HG03457 (cell line): ENCODE measurements at regions not wholly inside any gene's neighbourhood (a gene's known extent, or its start where the extent isn't known, plus 50 kb on each side); places are given as distances from the start of the nearest gene placed in this dataset.
"Not testable (repeated sequence)": the region's sequence is repeated elsewhere in the genome, so short reads cannot be mapped to it uniquely, and the experiment has no call there.

Source experiments
- ATAC-seq: cut with Tn5 transposase; IDR thresholded peaks from one replicate; pipeline ENCODE4 v1.9.1; 2021; ENCODE audit warnings: moderate number of reproducible peaks; ENCODE audit not compliant: unreplicated experiment

- ATAC-seq: no peak
These were observed 144.1 kb upstream of the ARHGAP20 start for GRCh38 chr11:110856340-110856739.

- no peak for ATAC-seq
These were observed 143.0 kb upstream of the ARHGAP20 start for GRCh38 chr11:110855191-110855590.

DNA sequence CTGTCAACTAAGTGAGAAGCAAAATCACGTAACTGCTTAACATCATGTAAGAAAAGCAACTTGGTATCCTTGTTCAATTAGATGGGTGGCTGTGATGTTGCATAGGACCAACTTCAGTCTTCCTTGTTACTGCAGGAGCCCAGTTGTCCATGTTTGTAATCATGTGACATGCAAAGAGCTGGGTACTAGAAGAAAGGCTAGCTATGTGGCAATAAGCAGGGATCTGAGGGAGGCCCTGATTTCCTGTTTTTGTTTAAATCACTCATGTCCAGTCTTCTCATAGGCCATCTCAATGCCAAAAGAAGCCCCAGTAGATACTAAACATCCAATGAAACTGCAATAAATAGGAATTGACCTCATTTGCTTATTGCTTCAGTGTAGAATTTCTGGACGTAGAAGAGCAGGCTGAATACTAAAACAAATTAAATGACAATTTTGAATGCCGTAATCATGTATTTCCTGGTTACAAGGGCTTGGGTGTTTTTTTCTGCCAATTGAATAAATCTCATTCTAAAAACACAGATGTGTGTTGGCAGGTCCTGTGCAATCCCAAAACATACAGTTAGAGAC, 140.8 kb upstream of the ARHGAP20 start:
- ATAC-seq: no peak

GRCh38 chr11:110850846-110851245, 138.6 kb upstream of the ARHGAP20 start:
- ATAC-seq: no peak

GRCh38 chr11:110843053-110843452, 130.8 kb upstream of the ARHGAP20 start:
- not testable (repeated sequence) for ATAC-seq

GRCh38 chr11:110838808-110839207, 126.6 kb upstream of the ARHGAP20 start:
- ATAC-seq: no peak

DNA sequence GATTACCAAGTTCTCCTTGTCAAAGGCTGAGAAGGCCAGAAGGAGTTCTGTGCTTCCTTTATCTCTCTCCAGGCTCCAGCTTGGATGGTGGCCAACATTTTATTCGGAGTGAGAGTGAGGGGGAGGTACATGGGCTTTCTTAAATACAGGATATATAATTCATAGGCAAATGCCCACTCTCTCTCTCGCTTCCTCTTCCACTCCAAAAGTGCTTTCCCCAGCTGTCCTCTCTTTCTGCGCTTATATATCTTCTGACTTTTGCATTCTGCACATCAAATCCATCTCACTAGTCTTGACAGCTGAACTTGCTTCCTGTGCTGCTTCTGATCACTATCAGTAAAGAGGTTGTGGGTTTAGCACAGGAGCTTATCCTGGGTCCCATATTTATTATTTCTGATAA, 125.4 kb upstream of the ARHGAP20 start:
- ATAC-seq: no peak

DNA sequence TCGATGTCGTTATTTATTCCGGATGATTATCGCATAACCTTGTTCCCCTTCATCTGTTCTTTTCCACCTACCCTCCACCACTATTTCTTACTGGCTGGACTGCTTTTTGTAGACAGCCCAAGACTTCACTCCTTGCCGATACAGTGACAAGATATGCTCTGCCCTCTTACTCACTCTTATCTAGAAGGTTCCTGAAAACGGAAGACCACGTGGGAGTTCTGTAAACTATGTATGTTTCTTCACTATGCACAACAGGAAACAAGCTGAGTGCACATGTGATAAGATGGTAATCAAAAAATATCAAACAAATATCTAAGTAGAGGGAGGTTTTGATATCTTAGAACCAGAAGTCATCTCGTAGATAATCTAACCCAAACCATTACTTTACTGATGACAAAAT, 122.9 kb upstream of the ARHGAP20 start:
- no peak for ATAC-seq

DNA sequence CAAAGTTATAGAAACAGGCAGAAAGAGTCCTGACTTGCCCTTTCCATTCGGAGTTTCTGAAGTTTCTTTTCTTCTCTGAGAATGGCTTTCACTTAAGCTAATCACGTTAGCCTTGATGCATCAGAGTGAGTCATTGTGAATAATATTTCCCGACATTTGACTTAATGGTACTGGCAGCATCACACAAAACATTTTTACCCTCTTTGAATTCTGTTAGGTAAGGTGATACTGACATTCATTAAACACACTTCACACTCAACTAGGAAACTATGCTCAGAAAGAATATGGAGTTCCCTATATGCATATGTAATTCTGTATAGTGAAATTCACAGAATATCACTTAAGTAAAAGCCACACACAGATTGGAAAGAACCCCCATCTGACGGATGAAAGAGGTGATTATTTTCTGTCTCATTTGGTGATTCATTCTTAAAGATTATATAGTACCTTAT, 120.8 kb upstream of the ARHGAP20 start:
- ATAC-seq: no peak

GRCh38 chr11:110832539-110832938, 120.3 kb upstream of the ARHGAP20 start:
- no peak for ATAC-seq

DNA sequence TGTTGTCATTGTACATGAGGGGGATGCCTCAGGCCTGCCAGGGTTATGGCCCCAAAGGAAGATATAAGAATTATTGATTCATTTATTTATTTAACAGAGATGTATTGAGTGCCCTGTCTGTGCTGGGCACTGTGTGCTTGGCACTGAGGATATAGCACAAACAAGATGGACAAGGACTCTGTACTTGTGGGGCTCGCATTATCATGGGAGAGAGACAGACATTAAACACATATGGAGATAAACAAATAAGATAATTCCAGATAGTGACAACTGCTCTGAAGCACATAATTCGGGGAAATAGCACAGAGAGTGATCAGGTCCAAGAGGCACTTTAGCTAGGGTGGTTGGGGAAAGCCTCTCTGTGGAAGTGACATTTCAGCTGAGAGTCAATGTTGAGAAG, 119.8 kb upstream of the ARHGAP20 start:
- no peak for ATAC-seq

DNA sequence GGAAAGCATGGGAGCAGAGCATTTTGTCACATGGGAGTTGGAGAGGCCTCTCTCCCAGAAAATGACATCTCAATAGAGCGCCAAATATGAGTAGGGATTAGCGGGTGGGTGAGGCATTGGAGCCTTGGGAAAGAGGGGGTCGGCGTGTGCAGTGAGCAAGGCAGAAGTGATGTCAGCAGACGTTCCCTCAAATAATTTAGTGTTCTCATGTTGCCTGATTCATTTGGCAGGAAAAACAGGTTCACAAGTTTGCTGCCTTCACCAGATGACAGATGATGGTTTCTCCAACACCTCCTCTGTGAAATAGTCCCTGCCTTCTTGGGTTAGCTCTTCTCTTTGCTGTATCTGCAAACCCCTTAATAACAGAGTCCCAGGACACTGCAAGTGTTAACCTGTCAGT, 118.5 kb upstream of the ARHGAP20 start:
- no peak for ATAC-seq

DNA sequence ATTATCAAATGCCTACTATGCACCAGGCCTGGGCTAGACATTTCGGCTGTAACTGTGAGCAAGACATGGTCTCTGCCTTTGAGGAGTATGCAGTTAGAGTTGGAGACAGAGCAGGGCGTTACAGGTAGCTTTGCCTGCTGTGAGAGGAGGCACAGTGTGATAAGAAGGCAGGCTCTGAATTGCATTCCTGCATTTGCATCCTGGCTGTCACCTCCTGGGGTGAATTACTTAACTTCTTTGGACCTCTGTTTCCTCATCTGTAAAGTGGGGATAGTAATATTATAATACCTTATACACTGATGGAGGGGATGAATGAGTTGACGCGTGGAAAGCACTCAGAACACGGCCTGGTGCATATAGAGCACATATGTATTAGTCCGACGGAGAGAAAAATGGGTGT, 118.1 kb upstream of the ARHGAP20 start:
- ATAC-seq: no peak

DNA sequence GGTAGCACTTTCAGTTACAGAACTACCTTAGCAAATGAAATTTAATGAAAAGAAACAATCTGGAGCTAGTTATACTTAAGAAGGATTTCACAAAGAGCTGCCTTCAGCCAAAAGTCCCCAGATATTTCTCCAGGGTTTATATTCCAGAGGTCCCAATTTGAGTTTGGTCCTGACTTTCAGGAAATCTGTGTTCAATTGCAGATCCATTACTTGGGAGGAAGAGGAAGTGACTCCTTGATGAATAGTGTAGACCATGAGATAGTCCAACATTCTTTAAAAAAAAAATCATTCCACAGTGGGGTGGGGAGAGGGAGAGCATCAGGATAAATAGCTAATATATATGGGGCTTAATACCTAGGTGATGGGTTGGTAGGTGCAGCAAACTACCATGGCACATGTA, 117.6 kb upstream of the ARHGAP20 start:
- ATAC-seq: no peak

DNA sequence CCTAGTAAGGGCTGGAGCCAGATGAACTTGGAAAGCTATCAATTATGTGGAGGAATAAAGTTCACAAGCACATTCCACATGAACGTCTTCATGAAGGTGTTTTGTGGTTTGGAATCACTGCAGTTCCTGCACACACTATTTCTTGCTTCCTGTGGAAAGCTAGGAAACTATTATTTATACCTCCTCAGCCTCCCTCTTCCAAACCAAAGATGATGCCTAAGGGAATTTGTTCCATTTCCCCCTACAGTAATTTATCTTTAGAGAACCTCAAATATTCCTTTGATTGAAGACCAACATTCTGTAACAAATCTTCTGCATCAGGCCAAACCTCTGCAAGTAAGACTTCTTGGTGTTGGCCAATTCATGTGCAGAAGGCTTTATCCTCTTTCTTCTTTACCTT, 115.8 kb upstream of the ARHGAP20 start:
- ATAC-seq: no peak

- no peak for ATAC-seq
These were observed 115.0 kb upstream of the ARHGAP20 start for GRCh38 chr11:110827276-110827675.

DNA sequence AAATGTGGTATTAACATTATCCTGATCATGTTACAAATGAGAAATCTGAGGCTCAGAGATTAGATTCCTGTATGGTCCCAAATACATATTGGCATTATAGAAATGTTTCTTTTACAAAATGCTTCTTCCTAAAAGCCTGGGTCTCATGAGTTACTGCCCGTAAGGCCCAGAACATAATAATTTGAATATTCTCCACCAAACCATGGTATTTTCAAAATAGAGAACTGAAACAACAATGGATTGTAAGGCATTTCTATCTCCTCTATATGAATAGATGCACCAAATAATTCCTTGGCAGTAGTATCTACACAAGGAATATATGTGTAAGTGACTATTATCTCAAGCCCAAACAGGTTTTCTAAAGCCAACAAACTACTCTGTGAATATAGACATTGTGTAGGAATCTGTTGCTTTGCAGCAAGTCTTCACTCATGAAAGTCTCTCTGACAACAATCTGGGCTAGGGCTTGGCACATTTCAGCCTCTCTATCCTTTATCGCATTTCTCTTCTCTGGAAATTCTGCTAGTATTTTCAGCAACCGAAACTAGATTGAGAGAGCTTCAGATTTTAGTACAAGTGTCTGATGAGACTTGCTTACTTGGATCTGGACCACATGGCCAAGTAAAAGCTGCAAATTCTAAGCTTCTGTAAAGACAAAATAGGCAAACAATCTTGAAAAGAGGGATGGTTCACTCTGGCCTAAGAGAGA, 112.8 kb upstream of the ARHGAP20 start:
- no peak for ATAC-seq

DNA sequence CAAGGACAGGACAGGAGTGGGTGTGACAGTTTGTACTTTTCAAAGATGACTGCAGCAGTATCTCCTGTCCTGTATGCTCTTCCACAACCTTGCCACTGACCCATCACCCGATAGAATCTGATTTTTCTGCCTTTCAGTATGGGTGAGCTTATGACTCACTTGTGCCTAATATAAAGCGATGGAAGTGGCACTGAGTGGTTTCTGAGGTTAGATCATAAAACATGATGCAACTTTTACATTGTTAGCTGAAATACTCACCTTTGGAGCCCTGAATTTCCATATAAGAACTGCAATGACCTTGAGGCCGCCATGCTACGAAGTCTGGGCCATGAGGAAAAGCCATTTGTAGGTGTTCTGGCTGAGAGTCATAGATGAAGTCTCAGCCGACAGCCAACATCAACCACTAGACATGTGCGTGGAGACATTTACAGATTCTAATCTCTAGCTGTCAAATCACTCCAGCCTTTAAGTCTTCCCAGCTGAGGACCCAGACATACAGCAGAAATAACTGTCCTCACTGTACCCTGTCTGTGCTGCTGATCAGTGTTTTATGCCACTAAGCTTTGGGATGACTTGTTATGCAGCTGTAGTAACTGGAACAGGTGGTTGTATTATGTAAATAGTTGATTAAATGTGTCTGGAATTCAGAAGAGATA, 105.9 kb upstream of the ARHGAP20 start:
- ATAC-seq: no peak

DNA sequence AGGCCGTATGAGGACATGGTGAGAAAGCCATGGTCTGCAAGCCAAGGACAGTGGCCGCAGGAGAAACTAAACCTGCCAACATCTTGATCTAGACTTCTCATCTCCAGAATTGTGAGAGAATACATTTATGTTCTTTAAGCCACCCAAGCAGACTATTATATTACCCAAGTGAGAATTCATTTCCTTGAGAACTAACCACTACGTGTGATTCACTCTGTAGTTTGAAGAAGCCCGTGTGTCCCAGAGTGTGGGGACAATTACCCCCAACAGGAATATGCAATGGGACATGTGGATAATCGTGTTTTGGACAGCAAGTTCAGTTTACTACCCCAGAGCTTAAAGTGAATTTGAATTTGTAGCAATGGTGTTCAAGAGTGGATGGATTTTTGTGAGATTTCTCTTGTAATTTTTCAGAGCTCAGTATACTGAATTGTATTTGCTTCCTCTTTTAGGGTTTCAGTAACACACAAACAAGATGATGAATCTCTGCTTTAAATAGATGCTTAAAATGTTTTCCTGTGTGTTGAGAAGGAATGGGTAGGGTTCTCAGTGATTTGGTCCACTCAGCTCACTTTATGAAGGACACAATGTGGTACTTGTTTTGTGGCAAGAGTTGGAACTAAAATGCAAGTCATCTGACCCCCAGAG, 100.0 kb upstream of the ARHGAP20 start:
- no peak for ATAC-seq

DNA sequence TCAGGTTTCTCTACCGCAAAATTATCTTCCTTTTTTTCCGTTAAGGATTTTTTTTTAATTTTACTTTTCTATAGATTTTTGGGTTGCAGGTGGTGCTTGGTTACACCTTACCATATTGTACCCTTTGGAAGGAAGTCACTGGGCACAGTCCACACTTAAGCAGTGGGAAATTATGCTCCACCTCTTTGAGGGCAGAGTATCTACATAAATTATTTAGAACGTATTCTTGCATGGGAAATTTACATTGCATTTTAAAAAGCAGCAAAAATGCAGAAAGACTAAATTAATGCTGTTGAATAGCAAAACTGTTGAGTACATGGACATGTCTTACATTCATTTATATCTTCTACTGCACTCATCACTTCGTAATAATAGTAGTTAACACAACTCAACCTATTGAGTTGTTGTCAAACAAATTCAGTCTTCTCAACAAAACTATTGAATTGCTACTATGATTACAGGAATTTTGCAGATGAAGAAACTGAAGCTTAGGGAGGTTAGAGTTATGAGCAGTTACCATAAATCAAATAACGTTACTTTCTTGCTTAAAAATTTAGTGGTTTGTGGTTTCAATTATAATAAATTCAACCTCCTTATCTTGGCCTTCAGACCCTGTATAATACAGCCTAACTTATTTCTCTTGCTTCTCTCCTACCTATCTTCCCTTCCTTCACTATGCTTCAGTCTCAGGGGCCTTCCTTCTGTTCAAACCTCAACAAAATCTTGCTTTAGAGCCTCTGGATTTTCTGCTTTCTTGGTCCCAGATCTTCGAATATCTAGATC, 97.4 kb upstream of the ARHGAP20 start:
- ATAC-seq: no peak

DNA sequence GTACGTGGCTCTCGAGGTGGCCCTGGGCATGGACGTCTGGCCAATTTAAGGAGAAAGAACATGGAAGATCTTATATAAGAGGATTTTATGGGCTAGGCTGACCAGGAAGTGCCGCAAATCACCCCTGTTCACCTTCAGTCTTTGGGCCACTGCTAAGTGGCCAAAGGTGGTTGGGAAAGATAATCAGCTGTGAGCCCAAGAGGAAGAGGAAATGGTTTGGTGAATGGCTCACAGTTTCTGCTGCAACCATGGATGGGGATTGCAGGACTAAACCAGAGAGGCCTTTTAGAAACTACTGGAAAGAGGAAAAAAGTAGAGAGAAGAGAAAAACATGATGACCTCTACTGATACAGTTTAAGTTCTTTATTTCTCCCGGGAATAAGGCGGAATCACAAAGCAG, 96.0 kb upstream of the ARHGAP20 start:
- no peak for ATAC-seq
